ENCODE measurements at regions not wholly inside any gene's neighbourhood (a gene's known extent, or its start where the extent isn't known, plus 50 kb on each side); places are given as distances from the start of the nearest gene placed in this dataset.
"Not testable (repeated sequence)": the region's sequence is repeated elsewhere in the genome, so short reads cannot be mapped to it uniquely, and the experiment has no call there.

GRCh38 chr20:4322499-4322898 is 73.4 kb upstream of the ADRA1D start:
- intact Hi-C loops (cut with micrococcal nuclease), result no loop called here

GRCh38 chr20:4320291-4320690 is 71.2 kb upstream of the ADRA1D start:
- intact Hi-C loops (cut with micrococcal nuclease), result no loop called here
- DNase-seq, result no peak

More at GRCh38 chr20:4322499-4322898, 73.4 kb upstream of the ADRA1D start:
- no peak for TF ChIP-seq CTCF (IDR thresholded peaks at IDR 0.05; ENCODE audit: borderline replicate concordance)
- Histone ChIP-seq H3K4me3 (no peak overlapping the region), H3K4me1 (peaks cover 8% of the 10 kb centered on the region), H3K36me3 (no peaks in the 10 kb centered on the region), H3K27me3 (ENCODE audit: low read depth) (peaks cover 10% of the 10 kb centered on the region), H3K9me3 (replicated peaks) (peaks cover 12% of the 10 kb centered on the region), H3K27ac (replicated peaks) (no peak overlapping the region)
- no peak for DNase-seq

GRCh38 chr20:4318891-4319290 is 69.8 kb upstream of the ADRA1D start:
- intact Hi-C loops (cut with micrococcal nuclease), result no loop called here
- Histone ChIP-seq H3K27me3 (ENCODE audit: low read depth) (peaks cover 10% of the 10 kb centered on the region), H3K4me1 (no peaks in the 10 kb centered on the region), H3K9me3 (replicated peaks) (peaks cover 11% of the 10 kb centered on the region), H3K36me3 (no peaks in the 10 kb centered on the region), H3K27ac (replicated peaks) (no peak overlapping the region), H3K4me3 (no peak overlapping the region)
- no peak for TF ChIP-seq CTCF (IDR thresholded peaks at IDR 0.05; ENCODE audit: borderline replicate concordance)
- no peak for DNase-seq

More at GRCh38 chr20:4320291-4320690, 71.2 kb upstream of the ADRA1D start:
- H3K4me1 ChIP-seq, result no peaks in the 10 kb centered on the region
- H3K27ac ChIP-seq (replicated peaks), result no peak overlapping the region
- H3K36me3 ChIP-seq, result no peaks in the 10 kb centered on the region
- no peak overlapping the region for H3K4me3 ChIP-seq
- H3K9me3 ChIP-seq (replicated peaks), result peaks cover 11% of the 10 kb centered on the region
- H3K27me3 ChIP-seq (ENCODE audit: low read depth), result peaks cover 10% of the 10 kb centered on the region
- no peak for TF ChIP-seq CTCF (IDR thresholded peaks at IDR 0.05; ENCODE audit: borderline replicate concordance)

- H3K4me1 ChIP-seq; H3K36me3 ChIP-seq; H3K4me3 ChIP-seq; intact Hi-C loops (cut with micrococcal nuclease); H3K27me3 ChIP-seq (ENCODE audit: low read depth); H3K27ac ChIP-seq (replicated peaks); DNase-seq: not testable (repeated sequence)
- H3K9me3 ChIP-seq (replicated peaks), result peaks cover 18% of the 10 kb centered on the region
These were observed 61.5 kb upstream of the ADRA1D start for GRCh38 chr20:4310616-4311015.

- no peak for TF ChIP-seq CTCF (IDR thresholded peaks at IDR 0.05; ENCODE audit: borderline replicate concordance)
- Histone ChIP-seq H3K36me3 (no peaks in the 10 kb centered on the region), H3K9me3 (replicated peaks) (peaks cover 9% of the 10 kb centered on the region), H3K4me3 (no peak overlapping the region), H3K27ac (replicated peaks) (no peak overlapping the region), H3K27me3 (ENCODE audit: low read depth) (no peaks in the 10 kb centered on the region), H3K4me1 (no peaks in the 10 kb centered on the region)
- no peak for DNase-seq
- intact Hi-C loops (cut with micrococcal nuclease), result no loop called here
These were observed 57.1 kb upstream of the ADRA1D start for GRCh38 chr20:4306206-4306605.

GRCh38 chr20:4305091-4305490 is 56.0 kb upstream of the ADRA1D start:
- Histone ChIP-seq H3K27me3 (ENCODE audit: low read depth) (no peaks in the 10 kb centered on the region), H3K36me3 (no peaks in the 10 kb centered on the region), H3K4me3 (no peak overlapping the region), H3K27ac (replicated peaks) (no peak overlapping the region), H3K4me1 (peaks cover 4% of the 10 kb centered on the region), H3K9me3 (replicated peaks) (no peaks in the 10 kb centered on the region)
- no peak for DNase-seq
- intact Hi-C loops (cut with micrococcal nuclease), result no loop called here
- TF ChIP-seq CTCF (IDR thresholded peaks at IDR 0.05; ENCODE audit: borderline replicate concordance), result no peak
